Vagina (tissue), 2 donors: ENCODE measurements at regions not wholly inside any gene's neighbourhood (a gene's known extent, or its start where the extent isn't known, plus 50 kb on each side); places are given as distances from the start of the nearest gene placed in this dataset.

Experiments used
- CTCF ChIP-seq, 3 experiments: fragments of 450-650 bp in 2 of 3; fragments of 200-600 bp in 1 of 3; sonication (generic) in 1 of 3; IDR thresholded peaks; one replicate each; pipeline ENCODE4 v1.5.1; 2017 to 2019; ENCODE audit warnings: antibody characterized with exemption in 3 of 3, mild to moderate bottlenecking in 2 of 3, moderate library complexity in 2 of 3
- POLR2A ChIP-seq, 2 donors: fragments of 450-650 bp; IDR thresholded peaks; one replicate each; pipeline ENCODE4 v1.6.1; 2017; ENCODE audit warnings: antibody characterized with exemption in 2 of 2, mild to moderate bottlenecking in 2 of 2, moderate library complexity in 2 of 2
- POLR2AphosphoS5 ChIP-seq, 2 donors: sonication (generic); formaldehyde crosslinking; IDR thresholded peaks; one replicate each; pipeline ENCODE4 v1.9.0; 2017; ENCODE audit warnings: antibody characterized with exemption in 2 of 2, mild to moderate bottlenecking in 2 of 2, low read depth in 1 of 2; ENCODE audit not compliant: insufficient read depth in 1 of 2

GRCh38 chr4:147090486-147090885 lies 144.8 kb upstream of the TTC29 start:
- TF ChIP-seq POLR2AphosphoS5 (IDR thresholded peaks at IDR 0.05; ENCODE audit: insufficient read depth in 1 of 2, low read depth in 1 of 2) (no peak), CTCF (IDR thresholded peaks at IDR 0.05) (no peak), POLR2A (IDR thresholded peaks at IDR 0.05) (no peak)
